ENCODE measurements at regions not wholly inside any gene's neighbourhood (a gene's known extent, or its start where the extent isn't known, plus 50 kb on each side); places are given as distances from the start of the nearest gene placed in this dataset.

DNA sequence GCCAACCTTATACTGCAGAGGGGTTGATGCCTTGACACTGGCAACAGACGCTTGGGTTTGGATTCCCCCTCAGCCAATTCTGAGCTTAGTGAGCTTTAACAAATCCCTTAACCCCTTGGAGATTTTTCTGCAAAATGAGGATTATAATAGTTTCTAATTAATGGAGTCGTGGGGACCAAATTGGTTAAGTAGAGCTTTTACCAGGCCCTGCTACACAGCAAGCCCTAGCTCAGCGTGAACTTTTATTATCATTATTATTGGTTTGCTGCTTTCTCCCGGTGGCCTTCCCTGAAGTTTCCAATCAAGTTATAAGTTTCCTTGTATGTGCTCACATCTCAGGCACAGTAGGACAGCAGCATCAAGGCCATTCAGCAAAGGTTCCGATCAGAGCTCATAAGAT is 156.6 kb upstream of the GUCY1A2 start:
- no peak overlapping the region for H3K27ac Mint-ChIP-seq (ENCODE audit: low read depth)
- H3K9me3 Mint-ChIP-seq, result peaks cover 6% of the 10 kb centered on the region
- ATAC-seq (replicated peaks; ENCODE audit: extremely low read depth, poor library complexity, severe bottlenecking) (no peak), DNase-seq (ENCODE audit: low spot score in 2 of 2) (no peak)
- H3K4me1 Mint-ChIP-seq, result no peaks in the 10 kb centered on the region
- H3K36me3 Mint-ChIP-seq (ENCODE audit: insufficient read depth), result no peaks in the 10 kb centered on the region
- no peak overlapping the region for H3K4me3 Mint-ChIP-seq
- no peaks in the 10 kb centered on the region for H3K27me3 Mint-ChIP-seq

- H3K27me3 Mint-ChIP-seq, result no peaks in the 10 kb centered on the region
- ATAC-seq (replicated peaks; ENCODE audit: extremely low read depth, poor library complexity, severe bottlenecking) (no peak), DNase-seq (ENCODE audit: low spot score in 2 of 2) (no peak)
- peaks cover 12% of the 10 kb centered on the region for H3K9me3 Mint-ChIP-seq
- no peaks in the 10 kb centered on the region for H3K36me3 Mint-ChIP-seq (ENCODE audit: insufficient read depth)
- H3K27ac Mint-ChIP-seq (ENCODE audit: low read depth), result no peak overlapping the region
- H3K4me3 Mint-ChIP-seq, result no peak overlapping the region
- no peaks in the 10 kb centered on the region for H3K4me1 Mint-ChIP-seq
Observed at GRCh38 chr11:107172996-107173395, 154.7 kb upstream of the GUCY1A2 start.

- no peaks in the 10 kb centered on the region for H3K9me3 Mint-ChIP-seq
- H3K27ac Mint-ChIP-seq (ENCODE audit: low read depth), result no peak overlapping the region
- ATAC-seq (replicated peaks; ENCODE audit: extremely low read depth, poor library complexity, severe bottlenecking), result no peak
- no peaks in the 10 kb centered on the region for H3K27me3 Mint-ChIP-seq
- no peaks in the 10 kb centered on the region for H3K4me1 Mint-ChIP-seq
- H3K4me3 Mint-ChIP-seq, result no peak overlapping the region
- DNase-seq (ENCODE audit: low spot score in 2 of 2), result no peak
- peaks cover 2% of the 10 kb centered on the region for H3K36me3 Mint-ChIP-seq (ENCODE audit: insufficient read depth)
Observed at GRCh38 chr11:107157809-107158187, 139.5 kb upstream of the GUCY1A2 start.

DNA sequence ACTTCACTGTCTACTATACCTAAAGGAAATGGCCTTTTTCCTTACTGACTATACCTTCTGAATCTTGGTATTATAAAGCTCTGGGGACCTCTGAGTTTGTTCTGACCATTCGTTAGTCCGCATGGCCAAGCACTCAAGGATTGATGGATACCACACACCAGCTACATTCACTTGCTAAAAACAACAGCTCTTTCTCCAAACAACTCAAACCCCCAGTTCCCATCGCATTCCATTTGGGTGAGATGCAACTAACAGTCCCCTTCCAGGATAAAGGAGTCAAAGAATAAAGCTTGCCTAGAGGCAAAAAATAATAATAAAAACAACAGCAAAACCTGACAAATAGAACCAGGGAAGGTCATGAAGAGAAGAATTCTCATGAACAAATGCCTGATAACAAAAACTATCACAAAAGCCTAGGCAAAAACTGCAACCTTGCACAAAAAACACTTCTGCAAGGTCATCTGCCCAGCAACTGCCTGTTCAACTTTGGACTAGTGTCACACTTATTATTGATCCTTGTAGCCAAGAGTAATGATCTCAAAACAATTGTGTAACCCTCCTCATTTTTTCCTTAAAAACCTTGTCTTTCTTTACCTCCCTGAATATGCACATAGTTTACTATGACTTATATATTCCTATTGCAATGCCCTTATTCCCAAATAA is 139.0 kb upstream of the GUCY1A2 start:
- DNase-seq (ENCODE audit: low spot score in 2 of 2) (no peak), ATAC-seq (replicated peaks; ENCODE audit: extremely low read depth, poor library complexity, severe bottlenecking) (no peak)
- Mint-ChIP-seq H3K27ac (ENCODE audit: low read depth) (no peak overlapping the region), H3K27me3 (no peaks in the 10 kb centered on the region), H3K9me3 (no peaks in the 10 kb centered on the region), H3K4me1 (no peaks in the 10 kb centered on the region), H3K4me3 (no peak overlapping the region), H3K36me3 (ENCODE audit: insufficient read depth) (peaks cover 2% of the 10 kb centered on the region)

DNA sequence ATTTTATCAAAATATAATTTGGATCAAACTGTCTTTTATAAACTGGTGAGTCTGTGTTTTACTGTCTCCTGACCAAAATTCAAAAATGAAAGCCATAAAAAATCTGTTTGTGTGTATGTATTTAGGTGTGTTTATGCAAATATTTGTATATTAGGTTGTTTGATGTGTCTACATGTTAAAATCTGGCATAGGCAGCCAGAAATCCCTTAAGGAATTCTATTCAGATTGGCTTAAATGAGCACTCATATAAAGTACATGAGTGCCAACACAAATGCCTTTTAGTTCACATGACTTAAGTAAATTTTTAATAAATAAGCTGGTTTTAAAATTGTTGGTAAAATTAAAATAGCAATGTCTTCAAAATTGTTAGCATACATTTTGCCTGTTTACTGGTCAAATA is 133.3 kb upstream of the GUCY1A2 start:
- Mint-ChIP-seq H3K9me3 (peaks cover 7% of the 10 kb centered on the region), H3K4me1 (no peaks in the 10 kb centered on the region), H3K4me3 (no peak overlapping the region), H3K36me3 (ENCODE audit: insufficient read depth) (no peaks in the 10 kb centered on the region), H3K27ac (ENCODE audit: low read depth) (no peak overlapping the region), H3K27me3 (no peaks in the 10 kb centered on the region)
- no peak for ATAC-seq (replicated peaks; ENCODE audit: extremely low read depth, poor library complexity, severe bottlenecking)
- DNase-seq (ENCODE audit: low spot score in 2 of 2), result no peak

DNA sequence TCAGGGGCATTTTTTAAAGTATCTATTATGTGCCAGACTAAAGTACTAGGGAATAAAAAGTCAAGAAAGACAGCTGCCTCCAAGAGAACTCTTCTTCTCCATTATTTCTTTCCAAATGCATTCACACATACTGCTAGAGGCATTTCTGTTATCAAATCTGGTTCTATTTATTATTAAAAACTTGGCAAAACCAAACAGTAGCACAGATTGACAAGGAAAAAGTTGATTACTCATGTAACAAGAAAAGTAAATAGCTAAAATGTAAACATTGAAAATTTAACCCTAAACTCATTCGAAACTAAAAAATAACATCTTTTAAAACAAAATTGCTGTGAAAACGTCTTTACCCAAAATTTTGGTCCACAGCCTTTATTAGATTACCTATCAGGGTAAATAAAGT is 132.9 kb upstream of the GUCY1A2 start:
- DNase-seq (ENCODE audit: low spot score in 2 of 2) (no peak), ATAC-seq (replicated peaks; ENCODE audit: extremely low read depth, poor library complexity, severe bottlenecking) (no peak)
- Mint-ChIP-seq H3K36me3 (ENCODE audit: insufficient read depth) (no peaks in the 10 kb centered on the region), H3K4me1 (no peaks in the 10 kb centered on the region), H3K27me3 (no peaks in the 10 kb centered on the region), H3K4me3 (no peak overlapping the region), H3K9me3 (peaks cover 7% of the 10 kb centered on the region), H3K27ac (ENCODE audit: low read depth) (no peak overlapping the region)

GRCh38 chr11:107140983-107141382 is 122.7 kb upstream of the GUCY1A2 start:
- Mint-ChIP-seq H3K4me1 (no peaks in the 10 kb centered on the region), H3K27ac (ENCODE audit: low read depth) (no peak overlapping the region), H3K9me3 (peaks cover 16% of the 10 kb centered on the region), H3K4me3 (no peak overlapping the region), H3K27me3 (no peaks in the 10 kb centered on the region), H3K36me3 (ENCODE audit: insufficient read depth) (no peaks in the 10 kb centered on the region)
- no peak for DNase-seq (ENCODE audit: low spot score in 2 of 2)
- ATAC-seq (replicated peaks; ENCODE audit: extremely low read depth, poor library complexity, severe bottlenecking), result no peak

GRCh38 chr11:107139396-107139795 is 121.1 kb upstream of the GUCY1A2 start:
- H3K36me3 Mint-ChIP-seq (ENCODE audit: insufficient read depth), result no peaks in the 10 kb centered on the region
- H3K9me3 Mint-ChIP-seq, result peaks cover 22% of the 10 kb centered on the region
- no peak overlapping the region for H3K4me3 Mint-ChIP-seq
- no peaks in the 10 kb centered on the region for H3K4me1 Mint-ChIP-seq
- ATAC-seq (replicated peaks; ENCODE audit: extremely low read depth, poor library complexity, severe bottlenecking) (no peak), DNase-seq (ENCODE audit: low spot score in 2 of 2) (no peak)
- H3K27ac Mint-ChIP-seq (ENCODE audit: low read depth), result no peak overlapping the region
- H3K27me3 Mint-ChIP-seq, result no peaks in the 10 kb centered on the region

- no peak overlapping the region for H3K4me3 Mint-ChIP-seq
- peaks cover 30% of the 10 kb centered on the region for H3K9me3 Mint-ChIP-seq
- H3K36me3 Mint-ChIP-seq (ENCODE audit: insufficient read depth), result no peaks in the 10 kb centered on the region
- H3K27ac Mint-ChIP-seq (ENCODE audit: low read depth), result no peak overlapping the region
- DNase-seq (ENCODE audit: low spot score in 2 of 2), result no peak
- ATAC-seq (replicated peaks; ENCODE audit: extremely low read depth, poor library complexity, severe bottlenecking), result no peak
- no peaks in the 10 kb centered on the region for H3K4me1 Mint-ChIP-seq
- H3K27me3 Mint-ChIP-seq, result no peaks in the 10 kb centered on the region
Observed at GRCh38 chr11:107136892-107137291, 118.6 kb upstream of the GUCY1A2 start.

- H3K9me3 Mint-ChIP-seq, result peaks cover 33% of the 10 kb centered on the region
- no peaks in the 10 kb centered on the region for H3K27me3 Mint-ChIP-seq
- no peak overlapping the region for H3K4me3 Mint-ChIP-seq
- H3K4me1 Mint-ChIP-seq, result no peaks in the 10 kb centered on the region
- H3K27ac Mint-ChIP-seq (ENCODE audit: low read depth), result no peak overlapping the region
- H3K36me3 Mint-ChIP-seq (ENCODE audit: insufficient read depth), result no peaks in the 10 kb centered on the region
- DNase-seq (ENCODE audit: low spot score in 2 of 2), result no peak
- no peak for ATAC-seq (replicated peaks; ENCODE audit: extremely low read depth, poor library complexity, severe bottlenecking)
Observed at GRCh38 chr11:107131756-107132155, 113.5 kb upstream of the GUCY1A2 start.

GRCh38 chr11:107123022-107123421 is 104.7 kb upstream of the GUCY1A2 start:
- ATAC-seq (replicated peaks; ENCODE audit: extremely low read depth, poor library complexity, severe bottlenecking), result no peak
- H3K4me1 Mint-ChIP-seq, result no peaks in the 10 kb centered on the region

DNA sequence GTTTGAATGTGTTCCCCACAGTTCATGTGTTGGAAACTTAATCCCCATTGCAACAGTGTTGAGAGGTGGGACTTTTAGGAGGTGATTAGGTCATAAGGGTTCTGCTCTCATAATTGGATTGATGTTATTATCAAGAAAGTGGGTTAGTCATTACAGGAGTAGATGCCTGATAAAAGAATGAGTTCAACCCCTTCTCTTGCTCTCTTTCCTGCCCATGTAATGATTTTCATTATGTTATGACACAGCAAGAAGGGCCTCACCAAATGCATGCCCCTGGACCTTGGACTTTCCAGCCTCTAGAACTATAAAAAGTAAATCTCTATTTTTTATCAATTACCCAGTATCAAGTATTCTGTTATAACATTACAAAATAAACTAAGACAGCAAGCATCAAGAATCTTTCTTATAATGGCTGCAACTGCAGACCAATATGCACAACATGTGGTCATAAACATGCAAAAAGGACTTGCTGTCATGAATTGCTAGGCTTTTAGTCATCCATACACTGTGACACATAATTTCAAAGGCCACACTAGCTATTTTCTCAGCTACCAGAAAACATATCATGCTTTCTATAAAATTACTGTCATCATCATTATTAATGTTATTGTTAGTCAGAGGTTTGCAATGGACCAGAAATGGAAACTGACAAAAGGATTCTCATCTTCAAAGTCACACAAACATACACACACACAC is 99.9 kb upstream of the GUCY1A2 start:
- DNase-seq (ENCODE audit: low spot score in 2 of 2), result no peak
- H3K9me3 Mint-ChIP-seq, result peaks cover 33% of the 10 kb centered on the region
- no peaks in the 10 kb centered on the region for H3K4me1 Mint-ChIP-seq
- no peaks in the 10 kb centered on the region for H3K27me3 Mint-ChIP-seq
- no peaks in the 10 kb centered on the region for H3K36me3 Mint-ChIP-seq (ENCODE audit: insufficient read depth)
- no peak overlapping the region for H3K4me3 Mint-ChIP-seq
- ATAC-seq (replicated peaks; ENCODE audit: extremely low read depth, poor library complexity, severe bottlenecking), result no peak
- no peak overlapping the region for H3K27ac Mint-ChIP-seq (ENCODE audit: low read depth)

More at GRCh38 chr11:107123022-107123421, 104.7 kb upstream of the GUCY1A2 start:
- Mint-ChIP-seq H3K27ac (ENCODE audit: low read depth) (no peak overlapping the region), H3K9me3 (peaks cover 25% of the 10 kb centered on the region), H3K4me3 (no peak overlapping the region), H3K27me3 (no peaks in the 10 kb centered on the region), H3K36me3 (ENCODE audit: insufficient read depth) (no peaks in the 10 kb centered on the region)
- DNase-seq (ENCODE audit: low spot score in 2 of 2), result no peak

DNA sequence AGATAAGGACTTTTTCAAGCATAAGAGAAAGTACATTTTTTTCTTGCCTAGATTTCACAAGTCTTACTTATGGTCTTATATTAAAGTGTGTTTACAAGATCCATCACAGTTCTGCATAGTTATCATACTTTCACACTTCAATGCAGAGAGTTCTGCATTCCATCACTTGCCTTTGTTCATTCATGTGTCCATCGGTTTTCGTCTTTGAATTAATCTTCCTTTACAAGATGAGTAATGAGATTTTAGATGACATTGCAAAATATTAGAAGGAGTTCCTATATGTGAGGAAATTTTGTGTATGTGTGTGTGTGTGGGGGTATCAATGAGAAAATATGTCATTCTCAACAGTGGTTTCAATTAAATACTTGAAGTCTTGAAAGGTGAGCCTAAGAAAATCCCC is 98.1 kb upstream of the GUCY1A2 start:
- no peak overlapping the region for H3K27ac Mint-ChIP-seq (ENCODE audit: low read depth)
- no peak overlapping the region for H3K4me3 Mint-ChIP-seq
- no peak for ATAC-seq (replicated peaks; ENCODE audit: extremely low read depth, poor library complexity, severe bottlenecking)
- no peaks in the 10 kb centered on the region for H3K36me3 Mint-ChIP-seq (ENCODE audit: insufficient read depth)
- no peaks in the 10 kb centered on the region for H3K4me1 Mint-ChIP-seq
- no peak for DNase-seq (ENCODE audit: low spot score in 2 of 2)
- peaks cover 23% of the 10 kb centered on the region for H3K9me3 Mint-ChIP-seq
- H3K27me3 Mint-ChIP-seq, result no peaks in the 10 kb centered on the region
